ENCODE measurements at regions not wholly inside any gene's neighbourhood (a gene's known extent, or its start where the extent isn't known, plus 50 kb on each side); places are given as distances from the start of the nearest gene placed in this dataset.
"Not testable (repeated sequence)": the region's sequence is repeated elsewhere in the genome, so short reads cannot be mapped to it uniquely, and the experiment has no call there.

DNA sequence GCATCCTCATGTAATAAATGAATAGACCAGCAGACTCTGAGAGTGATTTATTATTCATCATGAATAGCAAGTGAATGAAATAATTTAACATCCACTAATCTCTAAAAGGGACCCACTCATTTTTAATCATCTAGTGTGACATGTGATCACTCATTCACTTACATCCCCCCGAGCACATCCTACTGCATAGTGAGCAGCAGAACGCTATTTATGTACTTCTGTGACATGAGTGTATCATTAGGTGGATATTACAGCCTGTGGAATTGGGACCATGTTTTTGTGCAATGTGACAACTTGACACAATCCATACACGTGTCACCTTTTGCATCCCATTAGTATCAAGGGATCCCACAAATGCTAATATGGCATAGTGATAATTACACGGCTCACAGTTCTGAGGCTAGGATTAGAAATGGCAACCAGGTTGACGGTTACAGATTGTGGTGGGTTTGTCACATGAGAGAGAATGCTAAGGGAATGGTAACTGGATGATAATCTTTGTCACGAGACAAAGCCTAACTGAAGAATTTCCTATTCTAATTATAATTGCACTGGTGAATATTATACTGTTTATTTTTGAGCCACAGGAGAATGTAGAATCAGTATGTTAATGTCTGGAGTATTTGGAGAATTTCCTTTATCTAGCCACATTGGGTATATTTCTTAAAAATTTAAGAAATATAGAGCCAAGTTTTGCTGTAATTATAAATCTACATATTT, 595.2 kb upstream of the TBL1XR1 start:
- no peak overlapping the region for H3K4me3 ChIP-seq
- no peak overlapping the region for H3K27ac ChIP-seq
- H3K4me1 ChIP-seq: no peaks in the 10 kb centered on the region
- TF ChIP-seq, protein P1, sequence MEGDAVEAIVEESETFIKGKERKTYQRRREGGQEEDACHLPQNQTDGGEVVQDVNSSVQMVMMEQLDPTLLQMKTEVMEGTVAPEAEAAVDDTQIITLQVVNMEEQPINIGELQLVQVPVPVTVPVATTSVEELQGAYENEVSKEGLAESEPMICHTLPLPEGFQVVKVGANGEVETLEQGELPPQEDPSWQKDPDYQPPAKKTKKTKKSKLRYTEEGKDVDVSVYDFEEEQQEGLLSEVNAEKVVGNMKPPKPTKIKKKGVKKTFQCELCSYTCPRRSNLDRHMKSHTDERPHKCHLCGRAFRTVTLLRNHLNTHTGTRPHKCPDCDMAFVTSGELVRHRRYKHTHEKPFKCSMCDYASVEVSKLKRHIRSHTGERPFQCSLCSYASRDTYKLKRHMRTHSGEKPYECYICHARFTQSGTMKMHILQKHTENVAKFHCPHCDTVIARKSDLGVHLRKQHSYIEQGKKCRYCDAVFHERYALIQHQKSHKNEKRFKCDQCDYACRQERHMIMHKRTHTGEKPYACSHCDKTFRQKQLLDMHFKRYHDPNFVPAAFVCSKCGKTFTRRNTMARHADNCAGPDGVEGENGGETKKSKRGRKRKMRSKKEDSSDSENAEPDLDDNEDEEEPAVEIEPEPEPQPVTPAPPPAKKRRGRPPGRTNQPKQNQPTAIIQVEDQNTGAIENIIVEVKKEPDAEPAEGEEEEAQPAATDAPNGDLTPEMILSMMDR (IDR thresholded peaks at IDR 0.05): no peak
- DNase-seq: no peak
- intact Hi-C loops (cut with DNase I): no loop called here
- 93 to 96% (median 94%) methylated on average over 6 of the region's 6 CpGs for WGBS, 3 donors
- H3K36me3 ChIP-seq (ENCODE audit: insufficient read depth in 1 of 2, low read depth in 1 of 2): no peaks in the 10 kb centered on the region
- H3K9me3 ChIP-seq: no peaks in the 10 kb centered on the region
- no peak for ATAC-seq
- H3K27me3 ChIP-seq (ENCODE audit: insufficient read depth in 3 of 3, low read length in 2 of 3): no peaks in the 10 kb centered on the region

DNA sequence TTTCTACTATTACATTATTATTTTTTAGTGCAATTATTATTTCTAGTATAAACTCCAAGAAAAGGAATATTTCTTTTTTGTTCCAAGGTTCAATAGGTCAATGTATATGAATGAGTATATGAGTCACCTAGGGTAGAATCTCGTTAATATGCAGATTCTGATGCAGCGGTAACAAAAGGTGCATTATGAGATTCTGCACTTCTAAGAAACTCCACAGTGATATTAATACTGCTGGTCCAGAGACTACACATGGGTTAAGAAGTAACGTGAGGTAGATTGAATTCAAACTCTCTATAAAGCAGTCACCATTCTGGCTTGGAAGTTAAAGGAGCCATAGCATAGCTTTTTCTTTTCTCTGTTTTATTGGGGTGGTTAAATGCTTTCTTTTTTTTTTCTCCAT, 596.2 kb upstream of the TBL1XR1 start:
- WGBS, 3 donors: 91 to 98% (median 93%) methylated on average over 3 of the region's 3 CpGs
- DNase-seq: no peak
- no peaks in the 10 kb centered on the region for H3K27me3 ChIP-seq (ENCODE audit: insufficient read depth in 3 of 3, low read length in 2 of 3)
- no peak for ATAC-seq
- TF ChIP-seq, protein P1 (IDR thresholded peaks at IDR 0.05): no peak
- no peak overlapping the region for H3K4me3 ChIP-seq
- no peak overlapping the region for H3K27ac ChIP-seq
- H3K36me3 ChIP-seq (ENCODE audit: insufficient read depth in 1 of 2, low read depth in 1 of 2): no peaks in the 10 kb centered on the region
- no peaks in the 10 kb centered on the region for H3K9me3 ChIP-seq
- no peaks in the 10 kb centered on the region for H3K4me1 ChIP-seq
- intact Hi-C loops (cut with DNase I): no loop called here

DNA sequence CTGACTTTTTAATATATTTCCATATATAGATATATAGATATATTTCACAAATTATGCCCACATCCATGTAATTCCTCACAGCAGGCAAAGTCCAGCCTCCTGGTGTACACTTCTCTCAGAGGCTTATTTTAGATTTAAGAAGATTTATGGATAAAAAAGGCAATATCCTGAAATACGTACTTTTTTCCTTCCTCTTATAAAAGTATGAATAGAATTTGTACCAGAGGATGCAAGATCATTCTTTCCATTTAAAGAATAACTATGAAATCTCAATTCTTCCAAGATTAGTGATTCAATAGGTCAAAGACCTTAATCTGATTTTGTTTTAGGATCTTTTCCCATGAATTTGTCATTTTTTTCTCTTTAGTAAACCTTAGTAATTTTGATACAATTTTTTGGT, 597.9 kb upstream of the TBL1XR1 start:
- TF ChIP-seq, protein P1 (IDR thresholded peaks at IDR 0.05): no peak
- Histone ChIP-seq H3K27me3 (ENCODE audit: insufficient read depth in 3 of 3, low read length in 2 of 3) (no peaks in the 10 kb centered on the region), H3K36me3 (ENCODE audit: insufficient read depth in 1 of 2, low read depth in 1 of 2) (no peaks in the 10 kb centered on the region), H3K4me3 (no peak overlapping the region), H3K4me1 (no peaks in the 10 kb centered on the region), H3K9me3 (no peaks in the 10 kb centered on the region), H3K27ac (no peak overlapping the region)
- WGBS, 3 donors: 66 to 84% (median 77%) methylated on average over 1 of the region's 1 CpG
- intact Hi-C loops (cut with DNase I): loop anchor here in 1 of 2 donors (1.0 kb wide), 1 partner anchor 12 kb away; no protein-coding TSS in a partner anchor
- ATAC-seq: no peak
- DNase-seq: no peak

DNA sequence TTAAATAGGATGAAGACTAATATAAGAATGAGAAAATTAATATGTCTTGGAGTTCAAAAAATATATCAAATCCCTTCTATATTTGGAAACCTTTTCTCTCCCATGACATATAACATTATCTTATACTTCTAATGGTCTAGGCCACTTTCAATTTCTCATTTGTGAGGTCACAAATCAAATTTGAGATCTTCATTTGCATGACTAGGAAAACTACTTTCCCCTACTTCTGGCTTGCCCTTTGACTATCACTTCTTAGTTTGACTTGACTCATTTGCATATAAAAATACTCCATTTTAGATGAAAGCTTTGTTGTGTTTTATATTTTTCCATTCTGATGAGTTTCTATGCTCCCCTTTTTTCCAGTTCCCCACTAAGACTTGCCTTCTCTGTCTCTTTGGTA, 598.6 kb upstream of the TBL1XR1 start:
- Histone ChIP-seq H3K36me3 (ENCODE audit: insufficient read depth in 1 of 2, low read depth in 1 of 2) (no peaks in the 10 kb centered on the region), H3K9me3 (no peaks in the 10 kb centered on the region), H3K4me1 (no peaks in the 10 kb centered on the region), H3K27me3 (ENCODE audit: insufficient read depth in 3 of 3, low read length in 2 of 3) (no peaks in the 10 kb centered on the region), H3K27ac (no peak overlapping the region), H3K4me3 (no peak overlapping the region)
- TF ChIP-seq, protein P1 (IDR thresholded peaks at IDR 0.05): no peak
- intact Hi-C loops (cut with DNase I): loop anchor here in 1 of 2 donors (1.0 kb wide), 1 partner anchor 13 kb away; no protein-coding TSS in a partner anchor
- no peak for DNase-seq
- ATAC-seq: no peak

DNA sequence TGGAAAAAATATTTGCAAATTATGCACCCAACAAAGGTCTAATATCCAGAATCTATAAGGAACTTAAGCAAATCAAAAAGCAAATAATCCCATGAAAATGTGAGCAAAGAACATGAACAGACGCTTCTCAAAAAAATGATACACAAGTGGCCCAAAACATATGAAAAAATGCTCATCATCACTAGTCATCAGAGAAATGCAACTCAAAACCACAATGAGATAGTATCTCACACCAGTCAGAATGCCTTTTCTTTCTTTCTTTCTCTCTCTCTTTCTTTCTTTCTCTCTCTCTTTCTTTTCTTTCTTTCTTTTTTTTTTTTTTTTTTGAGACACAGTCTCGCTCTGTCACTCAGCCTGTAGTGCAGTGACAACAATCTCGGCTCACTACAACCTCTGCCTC, 602.9 kb upstream of the TBL1XR1 start:
- H3K9me3 ChIP-seq; H3K27ac ChIP-seq; intact Hi-C loops (cut with DNase I); ATAC-seq; H3K4me3 ChIP-seq; DNase-seq; H3K27me3 ChIP-seq (ENCODE audit: insufficient read depth in 3 of 3, low read length in 2 of 3); H3K4me1 ChIP-seq; H3K36me3 ChIP-seq (ENCODE audit: insufficient read depth in 1 of 2, low read depth in 1 of 2): not testable (repeated sequence)
- WGBS, 3 donors: 95 to 97% (median 97%) methylated on average over 3 of the region's 3 CpGs
